GM23338 (cell line): ENCODE measurements at regions not wholly inside any gene's neighbourhood (a gene's known extent, or its start where the extent isn't known, plus 50 kb on each side); places are given as distances from the start of the nearest gene placed in this dataset.

ENCODE experiments used
- ATAC-seq: fragments of 200-7000 bp; cut with Tn5 transposase; 3 replicates; pipeline ENCODE4 v1.9.1; 2020
- DNase-seq: peaks from one replicate; pipeline ENCODE4 v3.0.0-alpha.2; 2015; ENCODE audit warnings: low spot score
- H2AFZ ChIP-seq: fragments of 200-600 bp; sonication (generic); 2 replicates; pipeline ENCODE4 v1.8.0; 2016; ENCODE audit warnings: antibody characterized with exemption, mild to moderate bottlenecking, moderate library complexity
- H3F3A ChIP-seq: fragments of 200-600 bp; sonication (generic); replicated peaks from 2 replicates; pipeline ENCODE4 v1.8.0; 2017; ENCODE audit warnings: antibody characterized with exemption, mixed run types, low read depth
- H3K27ac ChIP-seq: fragments of 200-600 bp; sonication (generic); 2 replicates; pipeline ENCODE4 v1.6.1; 2016; ENCODE audit warnings: low read depth
- H3K27me3 ChIP-seq: fragments of 200-600 bp; sonication (generic); 2 replicates; pipeline ENCODE4 v1.8.0; 2016; ENCODE audit warnings: mild to moderate bottlenecking, mixed run types, moderate library complexity; ENCODE audit not compliant: insufficient read depth
- H3K36me3 ChIP-seq: fragments of 200-600 bp; sonication (generic); 2 replicates; pipeline ENCODE4 v1.8.0; 2016; ENCODE audit warnings: mild to moderate bottlenecking; ENCODE audit not compliant: insufficient read depth
- H3K4me1 ChIP-seq: fragments of 200-600 bp; sonication (generic); 2 replicates; pipeline ENCODE4 v1.8.0; 2016; ENCODE audit warnings: mild to moderate bottlenecking, moderate library complexity; ENCODE audit not compliant: insufficient read depth
- H3K4me2 ChIP-seq: fragments of 200-600 bp; sonication (generic); 2 replicates; pipeline ENCODE4 v1.7.1; 2017; ENCODE audit warnings: mixed run types
- H3K4me3 ChIP-seq: fragments of 200-600 bp; sonication (generic); 2 replicates; pipeline ENCODE4 v1.6.1; 2016; ENCODE audit warnings: mixed run types
- H3K79me2 ChIP-seq: fragments of 200-600 bp; sonication (generic); replicated peaks from 2 replicates; pipeline ENCODE4 v1.8.0; 2017; ENCODE audit warnings: mild to moderate bottlenecking; ENCODE audit not compliant: insufficient read depth
- H3K9me2 ChIP-seq: fragments of 200-600 bp; sonication (generic); 2 replicates; pipeline ENCODE4 v1.8.0; 2017; ENCODE audit not compliant: insufficient read depth
- H4K20me1 ChIP-seq: fragments of 200-600 bp; sonication (generic); replicated peaks from 2 replicates; pipeline ENCODE4 v1.8.0; 2017; ENCODE audit warnings: mild to moderate bottlenecking; ENCODE audit not compliant: insufficient read depth
- H3K27ac Mint-ChIP-seq: 2 replicates; pipeline ENCODE4 v1.8.0; 2020; ENCODE audit warnings: inconsistent platforms, mild to moderate bottlenecking, moderate library complexity, mixed read lengths
- H3K27me3 Mint-ChIP-seq: 3 replicates; pipeline ENCODE4 v1.8.0; 2022; ENCODE audit warnings: low read depth, mild to moderate bottlenecking, moderate library complexity, mixed read lengths, inconsistent platforms; ENCODE audit not compliant: insufficient read depth, poor library complexity
- H3K36me3 Mint-ChIP-seq: 3 replicates; pipeline ENCODE4 v1.8.0; 2021; ENCODE audit warnings: low read depth, mild to moderate bottlenecking, inconsistent platforms, moderate library complexity, mixed read lengths
- H3K4me1 Mint-ChIP-seq: 3 replicates; pipeline ENCODE4 v1.8.0; 2020; ENCODE audit warnings: mild to moderate bottlenecking, inconsistent platforms, mixed read lengths
- H3K4me3 Mint-ChIP-seq: 3 replicates; pipeline ENCODE4 v1.8.0; 2021; ENCODE audit warnings: moderate library complexity, mild to moderate bottlenecking, inconsistent platforms, mixed read lengths
- H3K9me3 Mint-ChIP-seq: 3 replicates; pipeline ENCODE4 v1.8.0; 2020; ENCODE audit warnings: moderate library complexity, mild to moderate bottlenecking, inconsistent platforms, mixed read lengths
- EZH2phosphoT487 ChIP-seq: fragments of 200-600 bp; sonication (generic); IDR thresholded peaks from one replicate; pipeline ENCODE4 v1.8.1; 2018; ENCODE audit warnings: antibody characterized with exemption; ENCODE audit not compliant: unreplicated experiment
- JUNB ChIP-seq: IDR thresholded peaks from one replicate; pipeline ENCODE4 v1.6.1; 2016; ENCODE audit warnings: antibody characterized with exemption; ENCODE audit not compliant: unreplicated experiment
- NANOG ChIP-seq: IDR thresholded peaks from 2 replicates; pipeline ENCODE4 v1.6.1; 2016; ENCODE audit warnings: antibody characterized with exemption, borderline replicate concordance
- POLR2AphosphoS5 ChIP-seq: IDR thresholded peaks from 2 replicates; pipeline ENCODE4 v1.6.1; 2016; ENCODE audit warnings: antibody characterized with exemption, low read depth
- ZNF114 ChIP-seq: fragments of 250-450 bp; sonication (Bioruptor Pico); IDR thresholded peaks from 2 replicates; pipeline ENCODE4 v1.5.0; 2020; ENCODE audit warnings: mild to moderate bottlenecking, moderate library complexity
- ZNF331 ChIP-seq: fragments of 250-450 bp; sonication (Bioruptor Pico); IDR thresholded peaks from 2 replicates; pipeline ENCODE4 v1.5.0; 2020; ENCODE audit warnings: low read depth, mild to moderate bottlenecking, moderate library complexity
- TF ChIP-seq, protein P1 (sequence below): IDR thresholded peaks from one replicate; pipeline ENCODE4 v1.6.1; 2018; ENCODE audit warnings: antibody characterized with exemption; ENCODE audit not compliant: unreplicated experiment
- TF ChIP-seq, protein P2 (sequence below): fragments of 250-450 bp; sonication (Bioruptor Pico); IDR thresholded peaks from 2 replicates; pipeline ENCODE4 v1.5.0; 2020; ENCODE audit warnings: mild to moderate bottlenecking, moderate library complexity

DNA sequence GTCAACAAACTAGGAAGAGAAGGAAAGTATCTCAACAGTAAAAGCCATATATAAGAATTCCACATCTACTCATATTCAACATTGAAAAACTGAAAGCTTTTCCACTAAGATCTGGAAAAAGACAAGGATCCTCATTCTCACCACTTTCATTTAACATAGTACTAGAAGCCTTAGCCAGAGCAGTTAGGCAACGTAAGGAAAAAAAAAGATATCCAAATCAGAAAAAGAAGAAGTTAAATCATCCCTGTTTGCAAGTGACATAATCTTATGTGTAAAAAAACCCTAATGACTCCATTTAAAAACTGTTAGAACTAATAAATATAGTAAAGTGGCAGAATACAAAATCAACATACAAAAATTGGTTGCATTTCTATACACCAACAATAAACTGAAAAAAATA is 426.2 kb downstream of the BCAT1 start:
- no peaks in the 10 kb centered on the region for H3F3A ChIP-seq
- Mint-ChIP-seq H3K4me3 (no peak overlapping the region), H3K36me3 (peaks cover 28% of the 10 kb centered on the region), H3K4me1 (no peaks in the 10 kb centered on the region), H3K27ac (no peak overlapping the region), H3K9me3 (peaks cover 32% of the 10 kb centered on the region), H3K27me3 (peaks cover 1% of the 10 kb centered on the region)
- no peak for DNase-seq
- H3K4me1 ChIP-seq = no peaks in the 10 kb centered on the region
- no peak overlapping the region for H3K4me2 ChIP-seq
- no peak overlapping the region for H3K4me3 ChIP-seq
- no peak overlapping the region for H2AFZ ChIP-seq
- H4K20me1 ChIP-seq = no peaks in the 10 kb centered on the region
- no peak overlapping the region for H3K27ac ChIP-seq
- peaks cover 11% of the 10 kb centered on the region; the same call in 1 of the 2 replicates for H3K36me3 ChIP-seq
- no peak for ATAC-seq
- TF ChIP-seq JUNB = no peak
- TF ChIP-seq EZH2phosphoT487 = no peak
- no peak for TF ChIP-seq POLR2AphosphoS5
- TF ChIP-seq NANOG = no peak
- no peak for TF ChIP-seq ZNF331 (CRISPR knock-in tag)
- TF ChIP-seq, protein P1, sequence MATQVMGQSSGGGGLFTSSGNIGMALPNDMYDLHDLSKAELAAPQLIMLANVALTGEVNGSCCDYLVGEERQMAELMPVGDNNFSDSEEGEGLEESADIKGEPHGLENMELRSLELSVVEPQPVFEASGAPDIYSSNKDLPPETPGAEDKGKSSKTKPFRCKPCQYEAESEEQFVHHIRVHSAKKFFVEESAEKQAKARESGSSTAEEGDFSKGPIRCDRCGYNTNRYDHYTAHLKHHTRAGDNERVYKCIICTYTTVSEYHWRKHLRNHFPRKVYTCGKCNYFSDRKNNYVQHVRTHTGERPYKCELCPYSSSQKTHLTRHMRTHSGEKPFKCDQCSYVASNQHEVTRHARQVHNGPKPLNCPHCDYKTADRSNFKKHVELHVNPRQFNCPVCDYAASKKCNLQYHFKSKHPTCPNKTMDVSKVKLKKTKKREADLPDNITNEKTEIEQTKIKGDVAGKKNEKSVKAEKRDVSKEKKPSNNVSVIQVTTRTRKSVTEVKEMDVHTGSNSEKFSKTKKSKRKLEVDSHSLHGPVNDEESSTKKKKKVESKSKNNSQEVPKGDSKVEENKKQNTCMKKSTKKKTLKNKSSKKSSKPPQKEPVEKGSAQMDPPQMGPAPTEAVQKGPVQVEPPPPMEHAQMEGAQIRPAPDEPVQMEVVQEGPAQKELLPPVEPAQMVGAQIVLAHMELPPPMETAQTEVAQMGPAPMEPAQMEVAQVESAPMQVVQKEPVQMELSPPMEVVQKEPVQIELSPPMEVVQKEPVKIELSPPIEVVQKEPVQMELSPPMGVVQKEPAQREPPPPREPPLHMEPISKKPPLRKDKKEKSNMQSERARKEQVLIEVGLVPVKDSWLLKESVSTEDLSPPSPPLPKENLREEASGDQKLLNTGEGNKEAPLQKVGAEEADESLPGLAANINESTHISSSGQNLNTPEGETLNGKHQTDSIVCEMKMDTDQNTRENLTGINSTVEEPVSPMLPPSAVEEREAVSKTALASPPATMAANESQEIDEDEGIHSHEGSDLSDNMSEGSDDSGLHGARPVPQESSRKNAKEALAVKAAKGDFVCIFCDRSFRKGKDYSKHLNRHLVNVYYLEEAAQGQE = no peak
- TF ChIP-seq, protein P2, sequence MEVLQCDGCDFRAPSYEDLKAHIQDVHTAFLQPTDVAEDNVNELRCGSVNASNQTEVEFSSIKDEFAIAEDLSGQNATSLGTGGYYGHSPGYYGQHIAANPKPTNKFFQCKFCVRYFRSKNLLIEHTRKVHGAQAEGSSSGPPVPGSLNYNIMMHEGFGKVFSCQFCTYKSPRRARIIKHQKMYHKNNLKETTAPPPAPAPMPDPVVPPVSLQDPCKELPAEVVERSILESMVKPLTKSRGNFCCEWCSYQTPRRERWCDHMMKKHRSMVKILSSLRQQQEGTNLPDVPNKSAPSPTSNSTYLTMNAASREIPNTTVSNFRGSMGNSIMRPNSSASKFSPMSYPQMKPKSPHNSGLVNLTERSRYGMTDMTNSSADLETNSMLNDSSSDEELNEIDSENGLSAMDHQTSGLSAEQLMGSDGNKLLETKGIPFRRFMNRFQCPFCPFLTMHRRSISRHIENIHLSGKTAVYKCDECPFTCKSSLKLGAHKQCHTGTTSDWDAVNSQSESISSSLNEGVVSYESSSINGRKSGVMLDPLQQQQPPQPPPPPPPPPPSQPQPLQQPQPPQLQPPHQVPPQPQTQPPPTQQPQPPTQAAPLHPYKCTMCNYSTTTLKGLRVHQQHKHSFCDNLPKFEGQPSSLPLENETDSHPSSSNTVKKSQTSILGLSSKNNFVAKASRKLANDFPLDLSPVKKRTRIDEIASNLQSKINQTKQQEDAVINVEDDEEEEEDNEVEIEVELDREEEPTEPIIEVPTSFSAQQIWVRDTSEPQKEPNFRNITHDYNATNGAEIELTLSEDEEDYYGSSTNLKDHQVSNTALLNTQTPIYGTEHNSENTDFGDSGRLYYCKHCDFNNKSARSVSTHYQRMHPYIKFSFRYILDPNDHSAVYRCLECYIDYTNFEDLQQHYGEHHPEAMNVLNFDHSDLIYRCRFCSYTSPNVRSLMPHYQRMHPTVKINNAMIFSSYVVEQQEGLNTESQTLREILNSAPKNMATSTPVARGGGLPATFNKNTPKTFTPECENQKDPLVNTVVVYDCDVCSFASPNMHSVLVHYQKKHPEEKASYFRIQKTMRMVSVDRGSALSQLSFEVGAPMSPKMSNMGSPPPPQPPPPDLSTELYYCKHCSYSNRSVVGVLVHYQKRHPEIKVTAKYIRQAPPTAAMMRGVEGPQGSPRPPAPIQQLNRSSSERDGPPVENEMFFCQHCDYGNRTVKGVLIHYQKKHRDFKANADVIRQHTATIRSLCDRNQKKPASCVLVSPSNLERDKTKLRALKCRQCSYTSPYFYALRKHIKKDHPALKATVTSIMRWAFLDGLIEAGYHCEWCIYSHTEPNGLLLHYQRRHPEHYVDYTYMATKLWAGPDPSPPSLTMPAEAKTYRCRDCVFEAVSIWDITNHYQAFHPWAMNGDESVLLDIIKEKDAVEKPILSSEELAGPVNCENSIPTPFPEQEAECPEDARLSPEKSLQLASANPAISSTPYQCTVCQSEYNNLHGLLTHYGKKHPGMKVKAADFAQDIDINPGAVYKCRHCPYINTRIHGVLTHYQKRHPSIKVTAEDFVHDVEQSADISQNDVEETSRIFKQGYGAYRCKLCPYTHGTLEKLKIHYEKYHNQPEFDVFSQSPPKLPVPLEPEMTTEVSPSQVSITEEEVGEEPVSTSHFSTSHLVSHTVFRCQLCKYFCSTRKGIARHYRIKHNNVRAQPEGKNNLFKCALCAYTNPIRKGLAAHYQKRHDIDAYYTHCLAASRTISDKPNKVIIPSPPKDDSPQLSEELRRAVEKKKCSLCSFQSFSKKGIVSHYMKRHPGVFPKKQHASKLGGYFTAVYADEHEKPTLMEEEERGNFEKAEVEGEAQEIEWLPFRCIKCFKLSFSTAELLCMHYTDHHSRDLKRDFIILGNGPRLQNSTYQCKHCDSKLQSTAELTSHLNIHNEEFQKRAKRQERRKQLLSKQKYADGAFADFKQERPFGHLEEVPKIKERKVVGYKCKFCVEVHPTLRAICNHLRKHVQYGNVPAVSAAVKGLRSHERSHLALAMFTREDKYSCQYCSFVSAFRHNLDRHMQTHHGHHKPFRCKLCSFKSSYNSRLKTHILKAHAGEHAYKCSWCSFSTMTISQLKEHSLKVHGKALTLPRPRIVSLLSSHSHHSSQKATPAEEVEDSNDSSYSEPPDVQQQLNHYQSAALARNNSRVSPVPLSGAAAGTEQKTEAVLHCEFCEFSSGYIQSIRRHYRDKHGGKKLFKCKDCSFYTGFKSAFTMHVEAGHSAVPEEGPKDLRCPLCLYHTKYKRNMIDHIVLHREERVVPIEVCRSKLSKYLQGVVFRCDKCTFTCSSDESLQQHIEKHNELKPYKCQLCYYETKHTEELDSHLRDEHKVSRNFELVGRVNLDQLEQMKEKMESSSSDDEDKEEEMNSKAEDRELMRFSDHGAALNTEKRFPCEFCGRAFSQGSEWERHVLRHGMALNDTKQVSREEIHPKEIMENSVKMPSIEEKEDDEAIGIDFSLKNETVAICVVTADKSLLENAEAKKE (CRISPR knock-in tag) = no peak
- no peak for TF ChIP-seq ZNF114 (CRISPR knock-in tag)
- H3K79me2 ChIP-seq = no peaks in the 10 kb centered on the region; the same call in 1 of the 2 replicates
- no peaks in the 10 kb centered on the region for H3K27me3 ChIP-seq
- 0 out of 2 replicates have a peak, but pooled peaks cover 3% of the 10 kb centered on the region for H3K9me2 ChIP-seq
